Smooth muscle cell (in vitro differentiated cells): ENCODE measurements at regions not wholly inside any gene's neighbourhood (a gene's known extent, or its start where the extent isn't known, plus 50 kb on each side); places are given as distances from the start of the nearest gene placed in this dataset.
A peak's percentile ranks its signal among the peaks of the same experiment; 100 is the strongest.
"Not testable (repeated sequence)": the region's sequence is repeated elsewhere in the genome, so short reads cannot be mapped to it uniquely, and the experiment has no call there.

Source experiments
- DNase-seq: peaks from one replicate; lab custom pipeline; 2025; ENCODE audit not compliant: unreplicated experiment; lab: John Stamatoyannopoulos, UW
- H2AFZ ChIP-seq: fragments of 200-600 bp; sonication (generic); 2 replicates; pipeline ENCODE4 v1.6.0; 2016; ENCODE audit warnings: antibody characterized with exemption, low read depth, mild to moderate bottlenecking
- H3F3A ChIP-seq: fragments of 200-600 bp; sonication (generic); 2 replicates; pipeline ENCODE4 v1.6.0; 2017; ENCODE audit warnings: antibody characterized with exemption, low read depth
- H3K27ac ChIP-seq: fragments of 200-600 bp; sonication (generic); 2 replicates; pipeline ENCODE4 v1.5.1; 2016; ENCODE audit warnings: low read depth, mild to moderate bottlenecking
- H3K27me3 ChIP-seq: fragments of 200-600 bp; sonication (generic); 2 replicates; pipeline ENCODE4 v1.6.1; 2016; ENCODE audit warnings: low read depth, mild to moderate bottlenecking
- H3K36me3 ChIP-seq: fragments of 200-600 bp; sonication (generic); 2 replicates; pipeline ENCODE4 v1.5.1; 2016; ENCODE audit warnings: low read depth
- H3K4me1 ChIP-seq: fragments of 200-600 bp; sonication (generic); 2 replicates; pipeline ENCODE4 v1.5.1; 2016; ENCODE audit warnings: low read depth
- H3K4me2 ChIP-seq: fragments of 200-600 bp; sonication (generic); 2 replicates; pipeline ENCODE4 v1.6.0; 2016; ENCODE audit warnings: mild to moderate bottlenecking
- H3K4me3 ChIP-seq: fragments of 200-600 bp; sonication (generic); 2 replicates; pipeline ENCODE4 v1.5.1; 2016; ENCODE audit warnings: mild to moderate bottlenecking
- H3K79me2 ChIP-seq: fragments of 200-600 bp; sonication (generic); 2 replicates; pipeline ENCODE4 v1.6.0; 2016; ENCODE audit warnings: low read depth, mild to moderate bottlenecking
- H3K9ac ChIP-seq: fragments of 200-600 bp; sonication (generic); 2 replicates; pipeline ENCODE4 v1.6.0; 2016; ENCODE audit warnings: low read depth
- H3K9me3 ChIP-seq: fragments of 200-600 bp; sonication (generic); replicated peaks from 2 replicates; pipeline ENCODE4 v1.5.1; 2016; ENCODE audit warnings: low read depth
- H4K20me1 ChIP-seq: fragments of 200-600 bp; sonication (generic); 2 replicates; pipeline ENCODE4 v1.6.0; 2016; ENCODE audit warnings: low read depth
- CTCF ChIP-seq: fragments of 200-600 bp; sonication (generic); IDR thresholded peaks from 2 replicates; pipeline ENCODE4 v1.5.1; 2017; ENCODE audit warnings: borderline replicate concordance, mild to moderate bottlenecking, antibody characterized with exemption; ENCODE audit not compliant: insufficient read depth, poor library complexity, severe bottlenecking
- WGBS: methylation state at CpG from one replicate; pipeline ENCODE4 v1.1.7; 2016; ENCODE audit warnings: low lambda C conversion rate; 5-methylcytosine and 5-hydroxymethylcytosine counted together

- no peak for TF ChIP-seq CTCF
- H3K27ac ChIP-seq: no peak overlapping the region
- H3F3A ChIP-seq: no peaks in the 10 kb centered on the region
- peak overlapping the region; percentile 9 for H2AFZ ChIP-seq
- no peak overlapping the region for H3K4me3 ChIP-seq
- H3K9me3 ChIP-seq: no peaks in the 10 kb centered on the region
- H3K9ac ChIP-seq: no peak overlapping the region
- H3K4me2 ChIP-seq: peak overlapping the region; percentile 44
- no peaks in the 10 kb centered on the region for H3K27me3 ChIP-seq
- 89% methylated on average over 1 of the region's 1 CpG for WGBS
- no peaks in the 10 kb centered on the region for H3K79me2 ChIP-seq
- DNase-seq: no peak
- no peaks in the 10 kb centered on the region for H3K36me3 ChIP-seq
- H4K20me1 ChIP-seq: no peaks in the 10 kb centered on the region
- peaks cover 6% of the 10 kb centered on the region for H3K4me1 ChIP-seq
These were observed 877.0 kb downstream of the NR2F1-AS1 start for GRCh38 chr5:92703976-92704375.

GRCh38 chr5:92695123-92696003 lies 885.7 kb downstream of the NR2F1-AS1 start:
- Histone ChIP-seq H3K36me3 (no peaks in the 10 kb centered on the region), H3K79me2 (no peaks in the 10 kb centered on the region), H3K27me3 (no peaks in the 10 kb centered on the region), H2AFZ (no peak overlapping the region), H3K9me3 (no peaks in the 10 kb centered on the region), H4K20me1 (no peaks in the 10 kb centered on the region), H3K9ac (no peak overlapping the region), H3F3A (no peaks in the 10 kb centered on the region), H3K4me3 (no peak overlapping the region), H3K4me2 (no peak overlapping the region), H3K27ac (no peak overlapping the region), H3K4me1 (no peaks in the 10 kb centered on the region)
- DNase-seq: no peak
- no peak for TF ChIP-seq CTCF
- 81% methylated on average over 5 of the region's 5 CpGs for WGBS

GRCh38 chr5:92694067-92694466 lies 887.0 kb downstream of the NR2F1-AS1 start:
- H3K36me3 ChIP-seq: no peaks in the 10 kb centered on the region
- TF ChIP-seq CTCF: no peak
- DNase-seq: no peak
- H4K20me1 ChIP-seq: no peaks in the 10 kb centered on the region
- no peaks in the 10 kb centered on the region for H3F3A ChIP-seq
- H3K9me3 ChIP-seq: no peaks in the 10 kb centered on the region
- H2AFZ ChIP-seq: peak overlapping the region; percentile 60
- no peak overlapping the region for H3K27ac ChIP-seq
- 83% methylated on average over 2 of the region's 2 CpGs for WGBS
- H3K79me2 ChIP-seq: no peaks in the 10 kb centered on the region
- H3K9ac ChIP-seq: no peak overlapping the region
- H3K27me3 ChIP-seq: no peaks in the 10 kb centered on the region
- no peak overlapping the region for H3K4me3 ChIP-seq
- H3K4me2 ChIP-seq: no peak overlapping the region
- no peaks in the 10 kb centered on the region for H3K4me1 ChIP-seq

GRCh38 chr5:92691955-92692354 lies 889.1 kb downstream of the NR2F1-AS1 start:
- 95% methylated on average over 5 of the region's 5 CpGs for WGBS
- H3K79me2 ChIP-seq, H3K36me3 ChIP-seq, H3K9ac ChIP-seq, H3K4me3 ChIP-seq, H2AFZ ChIP-seq, H3K27me3 ChIP-seq, H3K9me3 ChIP-seq, H3F3A ChIP-seq, H3K27ac ChIP-seq, DNase-seq, H3K4me2 ChIP-seq, H3K4me1 ChIP-seq, H4K20me1 ChIP-seq: not testable (repeated sequence)
